B cell (primary cell): ENCODE measurements at regions not wholly inside any gene's neighbourhood (a gene's known extent, or its start where the extent isn't known, plus 50 kb on each side); places are given as distances from the start of the nearest gene placed in this dataset.

ENCODE experiments used
- ATAC-seq: fragments of 200-7000 bp; cut with Tn5 transposase; one replicate; pipeline ENCODE4 v1.10.0; 2021; ENCODE audit warnings: low read depth, mild to moderate bottlenecking, moderate number of reproducible peaks, moderate library complexity
- CTCF ChIA-PET: fragments of 350-600 bp; sonication (Branson Sonifier 250); formaldehyde crosslinking; loops from one replicate; lab custom pipeline; 2021; ENCODE audit warnings: antibody characterized with exemption, inconsistent platforms; lab: Charles Lee
- POLR2A ChIA-PET: fragments of 350-600 bp; sonication (Branson Sonifier 250); formaldehyde crosslinking; loops from one replicate; lab custom pipeline; 2021; ENCODE audit warnings: antibody characterized with exemption; lab: Charles Lee
- DNase-seq: peaks from one replicate; pipeline ENCODE4 v3.0.0; 2013
- H2AFZ ChIP-seq: 2 replicates; pipeline ENCODE4 v1.6.1; 2012; ENCODE audit warnings: mild to moderate bottlenecking, low read depth, low read length; ENCODE audit not compliant: insufficient read depth, poor library complexity, severe bottlenecking
- H3K27ac ChIP-seq, 2 donors: 1 replicate in 1 of 2; 2 replicates in 1 of 2; pipeline ENCODE4 v1.5.1; 2012 to 2013; ENCODE audit warnings: low read length in 2 of 2, mild to moderate bottlenecking in 2 of 2, moderate library complexity in 1 of 2
- H3K27me3 ChIP-seq, 4 experiments: fragments of 200-600 bp in 1 of 4; sonication (generic) in 1 of 4; replicated peaks in 1 of 4; 1 replicate in 2 of 4; 2 replicates in 2 of 4; pipeline versions ENCODE4 v1.6.1 to v1.7.0; 2013 to 2016; ENCODE audit warnings: low read length in 3 of 4, mild to moderate bottlenecking in 2 of 4, mixed read lengths in 1 of 4, moderate library complexity in 1 of 4; ENCODE audit not compliant: insufficient read depth in 4 of 4, control insufficient read depth in 3 of 4; ENCODE audit errors: control extremely low read depth in 1 of 4
- H3K36me3 ChIP-seq, 2 experiments: replicated peaks in 1 of 2; 1 replicate in 1 of 2; 2 replicates in 1 of 2; pipeline versions ENCODE4 v1.6.1 to v1.7.1; 2013; ENCODE audit warnings: low read length in 1 of 2; ENCODE audit not compliant: insufficient read depth in 2 of 2, control insufficient read depth in 1 of 2; ENCODE audit errors: control extremely low read depth in 1 of 2, extremely low read depth in 1 of 2
- H3K4me1 ChIP-seq, 2 donors: fragments of 200-600 bp in 1 of 2; sonication (generic) in 1 of 2; 1 replicate in 1 of 2; 2 replicates in 1 of 2; pipeline versions ENCODE4 v1.5.1 to v1.6.1; 2013 to 2017; ENCODE audit warnings: low read length in 2 of 2; ENCODE audit not compliant: control insufficient read depth in 2 of 2, insufficient read depth in 2 of 2
- H3K4me2 ChIP-seq: replicated peaks from 2 replicates; pipeline ENCODE3; 2012; ENCODE audit warnings: mild to moderate bottlenecking, low read depth, low read length; ENCODE audit not compliant: poor library complexity, severe bottlenecking
- H3K4me3 ChIP-seq, 5 experiments: fragments of 200-600 bp in 1 of 5; sonication (generic) in 1 of 5; 1 replicate in 3 of 5; 2 replicates in 2 of 5; pipeline versions ENCODE4 v1.5.1 to v1.7.0; 2011 to 2016; ENCODE audit warnings: low read length in 4 of 5, mild to moderate bottlenecking in 4 of 5, low read depth in 2 of 5, control low read depth in 1 of 5, moderate library complexity in 1 of 5; ENCODE audit not compliant: insufficient read depth in 1 of 5; ENCODE audit errors: control extremely low read depth in 1 of 5, extremely low read depth in 1 of 5
- H3K79me2 ChIP-seq: fragments of 200-600 bp; sonication (generic); one replicate; pipeline ENCODE4 v1.6.0; 2016; ENCODE audit warnings: low read length; ENCODE audit not compliant: control insufficient read depth, insufficient read depth
- H3K9ac ChIP-seq: fragments of 200-600 bp; sonication (generic); 2 replicates; pipeline ENCODE4 v1.6.1; 2017; ENCODE audit warnings: mild to moderate bottlenecking, low read length, moderate library complexity
- H3K9me3 ChIP-seq, 3 donors: one replicate each; pipeline versions ENCODE4 v1.6.1 to v1.7.1; 2013; ENCODE audit warnings: low read length in 2 of 3; ENCODE audit not compliant: control insufficient read depth in 2 of 3, insufficient read depth in 1 of 3; ENCODE audit errors: control extremely low read depth in 1 of 3
- H4K20me1 ChIP-seq: 2 replicates; pipeline ENCODE4 v1.6.0; 2012; ENCODE audit warnings: mild to moderate bottlenecking, low read length; ENCODE audit not compliant: insufficient read depth, control insufficient read depth, poor library complexity, severe bottlenecking
- H3K27ac Mint-ChIP-seq: one replicate; pipeline ENCODE4 v1.8.0; 2021; ENCODE audit warnings: mixed read lengths
- H3K27me3 Mint-ChIP-seq: one replicate; pipeline ENCODE4 v1.8.0; 2021; ENCODE audit warnings: mixed read lengths
- H3K4me1 Mint-ChIP-seq: one replicate; pipeline ENCODE4 v1.8.0; 2021; ENCODE audit warnings: mixed read lengths
- H3K4me3 Mint-ChIP-seq: one replicate; pipeline ENCODE4 v1.8.0; 2021; ENCODE audit warnings: mixed read lengths
- H3K9me3 Mint-ChIP-seq: one replicate; pipeline ENCODE4 v1.8.0; 2022; ENCODE audit warnings: mixed read lengths; ENCODE audit not compliant: insufficient read depth
- CTCF ChIP-seq: fragments of 200-600 bp; IDR thresholded peaks from one replicate; pipeline ENCODE4 v1.8.0; 2022; ENCODE audit warnings: antibody characterized with exemption, mild to moderate bottlenecking
- EZH2 ChIP-seq: IDR thresholded peaks from 2 replicates; pipeline ENCODE4 v1.6.1; 2012; ENCODE audit warnings: borderline replicate concordance, low read depth, mild to moderate bottlenecking, moderate library complexity, low read length; ENCODE audit not compliant: insufficient read depth, poor library complexity, severe bottlenecking
- WGBS: methylation state at CpG from one replicate; pipeline ENCODE4 v1.1.5; 2013; ENCODE audit warnings: missing lambda C conversion rate; ENCODE audit not compliant: insufficient coverage; 5-methylcytosine and 5-hydroxymethylcytosine counted together
- intact Hi-C: fragments of 100-400 bp; cut with micrococcal nuclease; formaldehyde crosslinking; loops from one replicate; pipeline ENCODE4 v1.10.0; 2022

DNA sequence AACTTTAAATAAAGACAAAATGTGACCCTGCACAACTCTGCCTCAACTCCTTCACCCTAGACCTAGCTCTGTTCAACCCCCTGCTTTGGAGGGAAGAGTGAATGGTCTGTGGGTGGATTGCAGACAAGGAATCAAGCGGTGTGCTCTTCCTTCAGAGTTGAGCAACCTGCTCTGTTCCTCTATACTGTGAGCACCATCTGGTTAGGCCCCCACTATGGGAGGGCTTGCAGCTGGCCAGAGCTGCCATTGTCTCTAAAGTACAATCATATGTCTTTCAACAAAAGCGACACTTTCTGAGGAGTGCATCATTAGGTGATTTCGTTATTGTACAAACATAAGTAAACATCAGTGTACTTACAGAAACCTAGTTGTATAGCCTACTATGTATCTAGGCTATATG, 406.1 kb upstream of the MARCKS start:
- H3K27me3 ChIP-seq = no peaks in the 10 kb centered on the region
- DNase-seq (no peak), ATAC-seq (no peak)
- H3K4me2 ChIP-seq = no peak overlapping the region
- 86% methylated on average over 1 of the region's 3 CpGs for WGBS
- no peaks in the 10 kb centered on the region for H3K9me3 Mint-ChIP-seq
- POLR2A ChIA-PET = no interaction called here
- H3K27ac Mint-ChIP-seq = no peak overlapping the region
- H3K4me3 Mint-ChIP-seq = no peak overlapping the region
- no peaks in the 10 kb centered on the region for H3K36me3 ChIP-seq
- H3K4me1 Mint-ChIP-seq = no peaks in the 10 kb centered on the region
- no peaks in the 10 kb centered on the region for H3K4me1 ChIP-seq
- CTCF ChIA-PET = no interaction called here
- no peaks in the 10 kb centered on the region for H4K20me1 ChIP-seq
- TF ChIP-seq CTCF (no peak), EZH2 (no peak)
- H3K4me3 ChIP-seq = no peak overlapping the region
- no peaks in the 10 kb centered on the region for H3K79me2 ChIP-seq
- H3K27me3 Mint-ChIP-seq = no peaks in the 10 kb centered on the region
- no peaks in the 10 kb centered on the region for H3K9me3 ChIP-seq
- intact Hi-C loops = no loop called here
- no peak overlapping the region for H3K9ac ChIP-seq
- H3K27ac ChIP-seq = no peak overlapping the region
- no peak overlapping the region for H2AFZ ChIP-seq

DNA sequence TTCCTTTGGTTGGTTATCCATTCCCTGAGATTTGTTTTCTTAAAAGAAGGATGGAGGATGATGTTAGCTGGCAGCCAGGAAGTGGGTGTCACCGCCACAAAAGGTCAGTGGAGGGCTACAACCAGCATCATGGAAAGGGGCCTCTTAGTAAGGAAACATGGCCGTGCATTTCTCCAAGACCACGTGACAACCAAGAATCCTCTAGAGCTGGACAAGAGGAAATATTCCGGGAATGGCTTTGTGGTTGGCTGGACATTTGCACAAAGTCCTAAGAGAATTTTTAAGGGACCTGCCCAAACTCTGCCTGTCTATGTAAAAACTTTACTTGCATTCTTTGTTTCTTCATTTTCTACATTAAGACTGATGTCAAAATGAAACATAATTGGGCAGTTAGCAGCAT, 399.9 kb upstream of the MARCKS start:
- Histone ChIP-seq H3K27me3 (no peaks in the 10 kb centered on the region), H3K4me3 (no peak overlapping the region), H2AFZ (no peak overlapping the region), H3K27ac (no peak overlapping the region), H4K20me1 (no peaks in the 10 kb centered on the region), H3K4me1 (no peaks in the 10 kb centered on the region), H3K79me2 (no peaks in the 10 kb centered on the region), H3K9ac (no peak overlapping the region), H3K9me3 (no peaks in the 10 kb centered on the region), H3K4me2 (no peak overlapping the region), H3K36me3 (no peaks in the 10 kb centered on the region)
- TF ChIP-seq EZH2 (no peak), CTCF (no peak)
- 92% methylated on average over 3 of the region's 4 CpGs for WGBS
- Mint-ChIP-seq H3K27ac (no peak overlapping the region), H3K4me3 (no peak overlapping the region), H3K4me1 (no peaks in the 10 kb centered on the region), H3K9me3 (no peaks in the 10 kb centered on the region), H3K27me3 (no peaks in the 10 kb centered on the region)
- intact Hi-C loops = no loop called here
- DNase-seq = no peak
- no peak for ATAC-seq
- ChIA-PET POLR2A (no interaction called here), CTCF (no interaction called here)
